ENCODE measurements at regions not wholly inside any gene's neighbourhood (a gene's known extent, or its start where the extent isn't known, plus 50 kb on each side); places are given as distances from the start of the nearest gene placed in this dataset.

GRCh38 chr12:20206410-20206809, 161.9 kb upstream of the PDE3A start:
- Histone ChIP-seq H3K27ac (no peak overlapping the region), H3K4me1 (no peaks in the 10 kb centered on the region), H3K9me3 (no peaks in the 10 kb centered on the region), H3K36me3 (no peaks in the 10 kb centered on the region), H3K27me3 (no peaks in the 10 kb centered on the region), H3K4me3 (no peak overlapping the region)
- intact Hi-C loops (cut with DNase I): no loop called here
- TF ChIP-seq POLR2A (IDR thresholded peaks at IDR 0.05) (no peak), POLR2AphosphoS5 (IDR thresholded peaks at IDR 0.05; ENCODE audit: insufficient read depth in 1 of 2, low read depth in 1 of 2) (peak in 1 of 2 donors; percentile 23)
- TF ChIP-seq, protein P1, sequence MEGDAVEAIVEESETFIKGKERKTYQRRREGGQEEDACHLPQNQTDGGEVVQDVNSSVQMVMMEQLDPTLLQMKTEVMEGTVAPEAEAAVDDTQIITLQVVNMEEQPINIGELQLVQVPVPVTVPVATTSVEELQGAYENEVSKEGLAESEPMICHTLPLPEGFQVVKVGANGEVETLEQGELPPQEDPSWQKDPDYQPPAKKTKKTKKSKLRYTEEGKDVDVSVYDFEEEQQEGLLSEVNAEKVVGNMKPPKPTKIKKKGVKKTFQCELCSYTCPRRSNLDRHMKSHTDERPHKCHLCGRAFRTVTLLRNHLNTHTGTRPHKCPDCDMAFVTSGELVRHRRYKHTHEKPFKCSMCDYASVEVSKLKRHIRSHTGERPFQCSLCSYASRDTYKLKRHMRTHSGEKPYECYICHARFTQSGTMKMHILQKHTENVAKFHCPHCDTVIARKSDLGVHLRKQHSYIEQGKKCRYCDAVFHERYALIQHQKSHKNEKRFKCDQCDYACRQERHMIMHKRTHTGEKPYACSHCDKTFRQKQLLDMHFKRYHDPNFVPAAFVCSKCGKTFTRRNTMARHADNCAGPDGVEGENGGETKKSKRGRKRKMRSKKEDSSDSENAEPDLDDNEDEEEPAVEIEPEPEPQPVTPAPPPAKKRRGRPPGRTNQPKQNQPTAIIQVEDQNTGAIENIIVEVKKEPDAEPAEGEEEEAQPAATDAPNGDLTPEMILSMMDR (IDR thresholded peaks at IDR 0.05): no peak
- no peak for DNase-seq (ENCODE audit: extremely low spot score in 2 of 2)

GRCh38 chr12:20210621-20211215, 157.6 kb upstream of the PDE3A start:
- no peaks in the 10 kb centered on the region for H3K9me3 ChIP-seq
- DNase-seq (ENCODE audit: extremely low spot score in 2 of 2): no peak
- no peak for TF ChIP-seq POLR2AphosphoS5 (IDR thresholded peaks at IDR 0.05; ENCODE audit: insufficient read depth in 1 of 2, low read depth in 1 of 2)
- intact Hi-C loops (cut with DNase I): no loop called here
- H3K36me3 ChIP-seq: no peaks in the 10 kb centered on the region
- no peaks in the 10 kb centered on the region for H3K27me3 ChIP-seq
- no peak overlapping the region for H3K4me3 ChIP-seq
- peaks cover 9% of the 10 kb centered on the region for H3K4me1 ChIP-seq
- H3K27ac ChIP-seq: peak overlapping the region; percentile 57

DNA sequence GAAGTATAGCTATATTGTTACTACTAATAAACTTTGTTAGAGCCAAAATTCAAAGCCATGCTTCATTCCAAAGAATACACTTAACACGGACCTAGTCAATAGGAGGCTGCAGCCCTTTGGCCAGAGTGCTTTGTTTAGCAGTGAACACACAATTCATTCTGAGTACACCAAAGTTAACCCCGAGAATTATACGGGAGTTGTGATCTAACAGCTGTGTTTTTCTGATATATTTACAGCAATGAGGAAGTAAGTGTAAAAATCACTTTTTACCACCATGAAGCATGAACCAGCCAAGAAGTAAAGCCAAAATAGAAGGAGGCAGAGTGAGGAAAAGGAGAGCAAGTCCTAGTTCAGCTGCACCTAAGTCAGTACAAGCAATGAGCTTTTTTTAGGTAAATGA, 156.8 kb upstream of the PDE3A start:
- Histone ChIP-seq H3K27ac (peak overlapping the region; percentile 57), H3K27me3 (no peaks in the 10 kb centered on the region), H3K4me3 (no peak overlapping the region), H3K9me3 (no peaks in the 10 kb centered on the region), H3K4me1 (peaks cover 9% of the 10 kb centered on the region), H3K36me3 (no peaks in the 10 kb centered on the region)
- no peak for DNase-seq (ENCODE audit: extremely low spot score in 2 of 2)
- no peak for TF ChIP-seq POLR2AphosphoS5 (IDR thresholded peaks at IDR 0.05; ENCODE audit: insufficient read depth in 1 of 2, low read depth in 1 of 2)
- TF ChIP-seq, protein P1 (IDR thresholded peaks at IDR 0.05): no peak
- no peak for TF ChIP-seq POLR2A (IDR thresholded peaks at IDR 0.05)
- intact Hi-C loops (cut with DNase I): no loop called here

DNA sequence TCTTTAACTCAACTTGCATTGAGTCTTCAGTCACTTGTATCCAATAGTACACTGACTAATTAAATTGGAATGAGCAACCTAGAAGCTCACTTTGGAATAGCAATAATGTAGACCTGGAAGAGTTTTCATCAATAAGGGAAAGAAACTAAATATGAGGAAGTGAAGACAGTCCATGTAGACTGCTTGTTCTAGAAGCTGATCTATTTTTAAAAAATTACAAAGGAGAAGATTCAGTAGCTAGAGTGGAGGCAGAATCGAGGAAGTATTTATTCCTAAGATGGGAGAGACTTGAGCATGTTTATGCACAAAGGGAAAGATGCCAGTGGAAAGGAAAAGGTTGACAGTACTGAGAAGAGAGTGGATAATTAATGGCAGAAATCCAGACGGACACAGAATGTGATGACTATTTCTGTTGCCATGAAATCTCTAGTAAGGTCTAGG, 156.3 kb upstream of the PDE3A start:
- H3K4me1 ChIP-seq: peaks cover 9% of the 10 kb centered on the region
- H3K27ac ChIP-seq: peak overlapping the region; percentile 57
- H3K36me3 ChIP-seq: no peaks in the 10 kb centered on the region
- TF ChIP-seq POLR2AphosphoS5 (IDR thresholded peaks at IDR 0.05; ENCODE audit: insufficient read depth in 1 of 2, low read depth in 1 of 2) (no peak), POLR2A (IDR thresholded peaks at IDR 0.05) (no peak)
- TF ChIP-seq, protein P1 (IDR thresholded peaks at IDR 0.05): no peak
- H3K9me3 ChIP-seq: no peaks in the 10 kb centered on the region
- no peak for DNase-seq (ENCODE audit: extremely low spot score in 2 of 2)
- intact Hi-C loops (cut with DNase I): no loop called here
- H3K4me3 ChIP-seq: no peak overlapping the region
- H3K27me3 ChIP-seq: no peaks in the 10 kb centered on the region

DNA sequence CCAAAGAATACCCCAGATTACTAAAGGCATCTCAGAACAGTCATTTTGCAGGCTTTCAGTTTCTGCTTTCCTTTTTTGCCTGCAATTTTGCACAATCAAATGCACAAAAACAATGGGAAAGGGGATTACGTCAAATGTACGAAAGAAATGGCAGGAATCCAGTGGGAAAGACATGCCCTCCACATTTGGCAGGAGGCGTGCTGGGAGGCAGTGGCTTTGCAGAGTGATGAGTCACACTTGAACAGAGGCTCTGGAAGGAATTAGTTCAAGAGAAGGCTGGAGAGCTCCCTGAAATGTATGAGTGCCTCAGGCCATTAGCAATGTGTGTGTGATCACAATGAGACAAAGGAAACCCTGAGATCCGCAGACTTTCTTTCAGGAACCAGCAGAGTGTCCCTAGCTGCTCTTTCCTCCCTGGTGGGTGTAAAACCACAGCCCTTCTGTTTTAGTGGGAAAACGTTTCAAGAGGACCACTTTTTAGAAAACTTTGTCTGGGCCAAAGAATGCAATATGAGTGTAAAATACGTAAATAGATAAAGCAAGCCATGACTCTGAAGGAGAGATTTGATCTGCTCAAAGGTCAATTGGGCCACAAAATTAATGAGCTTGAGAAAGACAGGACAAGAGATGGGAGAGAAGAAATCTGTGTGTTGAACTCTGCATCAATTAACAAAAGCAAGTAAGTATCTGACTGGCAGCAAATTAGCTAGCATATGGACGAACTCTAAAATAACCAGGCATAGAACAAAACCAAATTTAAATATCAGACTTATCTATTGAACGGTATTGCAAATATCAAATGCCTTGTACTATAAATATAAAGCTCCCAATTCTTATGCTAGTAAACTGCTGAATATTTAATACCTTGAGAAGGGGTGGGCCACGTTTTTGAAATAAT, 155.4 kb upstream of the PDE3A start:
- H3K4me1 ChIP-seq: peaks cover 9% of the 10 kb centered on the region
- TF ChIP-seq, protein P1 (IDR thresholded peaks at IDR 0.05): no peak
- TF ChIP-seq POLR2A (IDR thresholded peaks at IDR 0.05): no peak
- TF ChIP-seq POLR2AphosphoS5 (IDR thresholded peaks at IDR 0.05; ENCODE audit: insufficient read depth in 1 of 2, low read depth in 1 of 2): peak; percentile 20 to 93
- H3K27ac ChIP-seq: peak overlapping the region; percentile 57
- no peaks in the 10 kb centered on the region for H3K36me3 ChIP-seq
- intact Hi-C loops (cut with DNase I): no loop called here
- DNase-seq (ENCODE audit: extremely low spot score in 2 of 2): peak in 1 of 2 donors; percentile 97
- no peaks in the 10 kb centered on the region for H3K9me3 ChIP-seq
- no peak overlapping the region for H3K4me3 ChIP-seq
- H3K27me3 ChIP-seq: no peaks in the 10 kb centered on the region
